ENCODE measurements at regions not wholly inside any gene's neighbourhood (a gene's known extent, or its start where the extent isn't known, plus 50 kb on each side); places are given as distances from the start of the nearest gene placed in this dataset.

DNA sequence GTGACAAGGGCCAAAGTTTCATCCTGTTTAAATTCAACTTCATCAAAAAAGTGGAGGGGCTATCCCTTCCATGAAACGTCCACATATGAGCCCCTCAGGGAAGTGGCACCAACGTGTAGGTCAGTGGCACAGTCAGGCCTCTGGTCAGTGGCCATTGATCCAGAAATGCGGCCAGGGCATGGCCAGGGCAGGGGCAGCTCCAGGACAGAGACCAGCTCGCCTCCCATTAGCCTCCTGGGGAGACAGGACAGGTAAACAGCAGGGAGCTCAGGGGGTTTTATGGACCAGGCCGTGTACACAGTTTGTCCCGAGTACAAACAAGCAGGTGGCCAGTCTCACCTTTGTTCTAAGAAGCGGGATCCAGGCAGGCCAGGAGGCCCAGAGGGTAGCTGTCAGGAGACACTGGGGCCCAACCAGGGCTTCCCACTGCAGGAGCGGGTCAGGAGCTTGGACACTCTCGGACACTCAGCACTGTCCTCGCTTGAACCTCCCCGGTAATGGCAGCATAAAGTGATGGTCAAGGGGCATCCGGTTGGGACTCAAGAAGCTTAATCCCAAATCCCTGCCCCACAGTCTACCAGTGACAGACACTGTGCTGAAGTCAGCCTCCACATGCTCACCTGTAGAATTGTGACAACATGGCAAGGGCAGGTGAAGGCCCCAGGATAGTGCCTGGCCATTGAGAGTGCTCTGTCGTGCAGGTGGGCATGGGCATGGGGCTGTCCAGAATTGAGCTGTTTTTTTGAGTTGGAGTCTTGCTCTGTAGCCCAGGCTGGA, 144.1 kb upstream of the ERRFI1 start (continued):
- TF ChIP-seq, protein P1, sequence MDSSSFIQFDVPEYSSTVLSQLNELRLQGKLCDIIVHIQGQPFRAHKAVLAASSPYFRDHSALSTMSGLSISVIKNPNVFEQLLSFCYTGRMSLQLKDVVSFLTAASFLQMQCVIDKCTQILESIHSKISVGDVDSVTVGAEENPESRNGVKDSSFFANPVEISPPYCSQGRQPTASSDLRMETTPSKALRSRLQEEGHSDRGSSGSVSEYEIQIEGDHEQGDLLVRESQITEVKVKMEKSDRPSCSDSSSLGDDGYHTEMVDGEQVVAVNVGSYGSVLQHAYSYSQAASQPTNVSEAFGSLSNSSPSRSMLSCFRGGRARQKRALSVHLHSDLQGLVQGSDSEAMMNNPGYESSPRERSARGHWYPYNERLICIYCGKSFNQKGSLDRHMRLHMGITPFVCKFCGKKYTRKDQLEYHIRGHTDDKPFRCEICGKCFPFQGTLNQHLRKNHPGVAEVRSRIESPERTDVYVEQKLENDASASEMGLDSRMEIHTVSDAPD (CRISPR knock-in tag; IDR thresholded peaks at IDR 0.05), result peak; percentile 20; the same call in 1 of the 2 replicates
- TF ChIP-seq ZNF572 (CRISPR knock-in tag; IDR thresholded peaks at IDR 0.05) (no peak), SMARCC2 (IDR thresholded peaks at IDR 0.05) (no peak), CENPT (CRISPR knock-in tag; IDR thresholded peaks at IDR 0.05; ENCODE audit: low read depth) (no peak), PCBP2 (optimal IDR thresholded peaks at IDR 0.05; ENCODE audit: low read depth, low read length, poor library complexity, severe bottlenecking) (no peak), SMYD3 (CRISPR knock-in tag; IDR thresholded peaks at IDR 0.05) (no peak), RORA (CRISPR knock-in tag; IDR thresholded peaks at IDR 0.05) (no peak), EHMT2 (IDR thresholded peaks at IDR 0.05; ENCODE audit: borderline replicate concordance, low read depth, low read length) (0 out of 2 replicates have a peak, but pooled peaks have one; percentile 57)
- TF ChIP-seq, protein P2, sequence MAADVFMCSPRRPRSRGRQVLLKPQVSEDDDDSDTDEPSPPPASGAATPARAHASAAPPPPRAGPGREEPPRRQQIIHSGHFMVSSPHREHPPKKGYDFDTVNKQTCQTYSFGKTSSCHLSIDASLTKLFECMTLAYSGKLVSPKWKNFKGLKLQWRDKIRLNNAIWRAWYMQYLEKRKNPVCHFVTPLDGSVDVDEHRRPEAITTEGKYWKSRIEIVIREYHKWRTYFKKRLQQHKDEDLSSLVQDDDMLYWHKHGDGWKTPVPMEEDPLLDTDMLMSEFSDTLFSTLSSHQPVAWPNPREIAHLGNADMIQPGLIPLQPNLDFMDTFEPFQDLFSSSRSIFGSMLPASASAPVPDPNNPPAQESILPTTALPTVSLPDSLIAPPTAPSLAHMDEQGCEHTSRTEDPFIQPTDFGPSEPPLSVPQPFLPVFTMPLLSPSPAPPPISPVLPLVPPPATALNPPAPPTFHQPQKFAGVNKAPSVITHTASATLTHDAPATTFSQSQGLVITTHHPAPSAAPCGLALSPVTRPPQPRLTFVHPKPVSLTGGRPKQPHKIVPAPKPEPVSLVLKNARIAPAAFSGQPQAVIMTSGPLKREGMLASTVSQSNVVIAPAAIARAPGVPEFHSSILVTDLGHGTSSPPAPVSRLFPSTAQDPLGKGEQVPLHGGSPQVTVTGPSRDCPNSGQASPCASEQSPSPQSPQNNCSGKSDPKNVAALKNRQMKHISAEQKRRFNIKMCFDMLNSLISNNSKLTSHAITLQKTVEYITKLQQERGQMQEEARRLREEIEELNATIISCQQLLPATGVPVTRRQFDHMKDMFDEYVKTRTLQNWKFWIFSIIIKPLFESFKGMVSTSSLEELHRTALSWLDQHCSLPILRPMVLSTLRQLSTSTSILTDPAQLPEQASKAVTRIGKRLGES (CRISPR knock-in tag; IDR thresholded peaks at IDR 0.05; ENCODE audit: borderline replicate concordance), result no peak
- TF ChIP-seq, protein P3, sequence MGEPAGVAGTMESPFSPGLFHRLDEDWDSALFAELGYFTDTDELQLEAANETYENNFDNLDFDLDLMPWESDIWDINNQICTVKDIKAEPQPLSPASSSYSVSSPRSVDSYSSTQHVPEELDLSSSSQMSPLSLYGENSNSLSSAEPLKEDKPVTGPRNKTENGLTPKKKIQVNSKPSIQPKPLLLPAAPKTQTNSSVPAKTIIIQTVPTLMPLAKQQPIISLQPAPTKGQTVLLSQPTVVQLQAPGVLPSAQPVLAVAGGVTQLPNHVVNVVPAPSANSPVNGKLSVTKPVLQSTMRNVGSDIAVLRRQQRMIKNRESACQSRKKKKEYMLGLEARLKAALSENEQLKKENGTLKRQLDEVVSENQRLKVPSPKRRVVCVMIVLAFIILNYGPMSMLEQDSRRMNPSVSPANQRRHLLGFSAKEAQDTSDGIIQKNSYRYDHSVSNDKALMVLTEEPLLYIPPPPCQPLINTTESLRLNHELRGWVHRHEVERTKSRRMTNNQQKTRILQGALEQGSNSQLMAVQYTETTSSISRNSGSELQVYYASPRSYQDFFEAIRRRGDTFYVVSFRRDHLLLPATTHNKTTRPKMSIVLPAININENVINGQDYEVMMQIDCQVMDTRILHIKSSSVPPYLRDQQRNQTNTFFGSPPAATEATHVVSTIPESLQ (CRISPR knock-in tag; conservative IDR thresholded peaks at IDR 0.05), result no peak
- TF ChIP-seq, protein P4, sequence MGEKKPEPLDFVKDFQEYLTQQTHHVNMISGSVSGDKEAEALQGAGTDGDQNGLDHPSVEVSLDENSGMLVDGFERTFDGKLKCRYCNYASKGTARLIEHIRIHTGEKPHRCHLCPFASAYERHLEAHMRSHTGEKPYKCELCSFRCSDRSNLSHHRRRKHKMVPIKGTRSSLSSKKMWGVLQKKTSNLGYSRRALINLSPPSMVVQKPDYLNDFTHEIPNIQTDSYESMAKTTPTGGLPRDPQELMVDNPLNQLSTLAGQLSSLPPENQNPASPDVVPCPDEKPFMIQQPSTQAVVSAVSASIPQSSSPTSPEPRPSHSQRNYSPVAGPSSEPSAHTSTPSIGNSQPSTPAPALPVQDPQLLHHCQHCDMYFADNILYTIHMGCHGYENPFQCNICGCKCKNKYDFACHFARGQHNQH (CRISPR knock-in tag; IDR thresholded peaks at IDR 0.05), result peak; percentile 64
- TF ChIP-seq, protein P5, sequence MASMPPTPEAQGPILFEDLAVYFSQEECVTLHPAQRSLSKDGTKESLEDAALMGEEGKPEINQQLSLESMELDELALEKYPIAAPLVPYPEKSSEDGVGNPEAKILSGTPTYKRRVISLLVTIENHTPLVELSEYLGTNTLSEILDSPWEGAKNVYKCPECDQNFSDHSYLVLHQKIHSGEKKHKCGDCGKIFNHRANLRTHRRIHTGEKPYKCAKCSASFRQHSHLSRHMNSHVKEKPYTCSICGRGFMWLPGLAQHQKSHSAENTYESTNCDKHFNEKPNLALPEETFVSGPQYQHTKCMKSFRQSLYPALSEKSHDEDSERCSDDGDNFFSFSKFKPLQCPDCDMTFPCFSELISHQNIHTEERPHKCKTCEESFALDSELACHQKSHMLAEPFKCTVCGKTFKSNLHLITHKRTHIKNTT (CRISPR knock-in tag; IDR thresholded peaks at IDR 0.05), result no peak
- TF ChIP-seq, protein P6, sequence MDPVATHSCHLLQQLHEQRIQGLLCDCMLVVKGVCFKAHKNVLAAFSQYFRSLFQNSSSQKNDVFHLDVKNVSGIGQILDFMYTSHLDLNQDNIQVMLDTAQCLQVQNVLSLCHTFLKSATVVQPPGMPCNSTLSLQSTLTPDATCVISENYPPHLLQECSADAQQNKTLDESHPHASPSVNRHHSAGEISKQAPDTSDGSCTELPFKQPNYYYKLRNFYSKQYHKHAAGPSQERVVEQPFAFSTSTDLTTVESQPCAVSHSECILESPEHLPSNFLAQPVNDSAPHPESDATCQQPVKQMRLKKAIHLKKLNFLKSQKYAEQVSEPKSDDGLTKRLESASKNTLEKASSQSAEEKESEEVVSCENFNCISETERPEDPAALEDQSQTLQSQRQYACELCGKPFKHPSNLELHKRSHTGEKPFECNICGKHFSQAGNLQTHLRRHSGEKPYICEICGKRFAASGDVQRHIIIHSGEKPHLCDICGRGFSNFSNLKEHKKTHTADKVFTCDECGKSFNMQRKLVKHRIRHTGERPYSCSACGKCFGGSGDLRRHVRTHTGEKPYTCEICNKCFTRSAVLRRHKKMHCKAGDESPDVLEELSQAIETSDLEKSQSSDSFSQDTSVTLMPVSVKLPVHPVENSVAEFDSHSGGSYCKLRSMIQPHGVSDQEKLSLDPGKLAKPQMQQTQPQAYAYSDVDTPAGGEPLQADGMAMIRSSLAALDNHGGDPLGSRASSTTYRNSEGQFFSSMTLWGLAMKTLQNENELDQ (CRISPR knock-in tag; IDR thresholded peaks at IDR 0.05; ENCODE audit: borderline replicate concordance), result no peak
